GM12878 (cell line): ENCODE measurements at regions not wholly inside any gene's neighbourhood (a gene's known extent, or its start where the extent isn't known, plus 50 kb on each side); places are given as distances from the start of the nearest gene placed in this dataset.
"Not testable (repeated sequence)": the region's sequence is repeated elsewhere in the genome, so short reads cannot be mapped to it uniquely, and the experiment has no call there.

Experiments used
- CREB1 ChIP-seq: IDR thresholded peaks from 2 replicates; pipeline ENCODE4 v1.6.1; 2012; ENCODE audit warnings: low read depth, mild to moderate bottlenecking, inconsistent platforms
- EP300 ChIP-seq, 2 experiments: fragments of 150-350 bp in 1 of 2; IDR thresholded peaks; 2 replicates each; pipeline ENCODE4 v1.6.1; 2011 to 2012; ENCODE audit warnings: low read depth in 2 of 2, low read length in 2 of 2, borderline replicate concordance in 1 of 2, improper control_type of control experiment in 1 of 2, inconsistent platforms in 1 of 2; ENCODE audit not compliant: control insufficient read depth in 1 of 2
- HDAC6 ChIP-seq: fragments of 200-600 bp; sonication (generic); IDR thresholded peaks from one replicate; pipeline ENCODE4 v1.8.0; 2017; ENCODE audit warnings: antibody characterized with exemption; ENCODE audit not compliant: unreplicated experiment
- JUNB ChIP-seq: IDR thresholded peaks from 2 replicates; pipeline ENCODE4 v1.6.1; 2016; ENCODE audit warnings: antibody characterized with exemption, mild to moderate bottlenecking
- MXI1 ChIP-seq: fragments of 150-350 bp; IDR thresholded peaks from 2 replicates; pipeline ENCODE4 v1.6.1; 2011; ENCODE audit warnings: low read depth, mild to moderate bottlenecking, inconsistent platforms, low read length, improper control_type of control experiment
- MYC ChIP-seq: IDR thresholded peaks from 2 replicates; pipeline ENCODE4 v1.6.1; 2011; ENCODE audit warnings: mild to moderate bottlenecking, low read length, moderate library complexity, inconsistent platforms; ENCODE audit not compliant: insufficient read depth, insufficient replicate concordance, insufficient read length, severe bottlenecking
- PML ChIP-seq: IDR thresholded peaks from 2 replicates; pipeline ENCODE4 v1.6.1; 2012; ENCODE audit warnings: low read length, inconsistent platforms
- POLR2A ChIP-seq: IDR thresholded peaks from 2 replicates; pipeline ENCODE4 v1.6.1; 2011; ENCODE audit warnings: low read depth, mild to moderate bottlenecking, low read length
- POLR2AphosphoS5 ChIP-seq: IDR thresholded peaks from 2 replicates; pipeline ENCODE4 v1.6.1; 2011; ENCODE audit warnings: mild to moderate bottlenecking, low read length, inconsistent platforms
- RELA ChIP-seq: fragments of 450-650 bp; IDR thresholded peaks from 2 replicates; pipeline ENCODE4 v1.8.0; 2014; ENCODE audit warnings: borderline replicate concordance; ENCODE audit not compliant: partially characterized antibody
- REST ChIP-seq: IDR thresholded peaks from 2 replicates; pipeline ENCODE4 v1.6.1; 2012; ENCODE audit warnings: mild to moderate bottlenecking, low read depth, low read length
- SMARCA5 ChIP-seq: fragments of 450-650 bp; IDR thresholded peaks from 2 replicates; pipeline ENCODE4 v1.6.1; 2017; ENCODE audit warnings: mild to moderate bottlenecking
- TAF1 ChIP-seq: IDR thresholded peaks from 2 replicates; pipeline ENCODE4 v1.6.1; 2011; ENCODE audit warnings: mild to moderate bottlenecking, low read depth, low read length, borderline replicate concordance
- ZZZ3 ChIP-seq: IDR thresholded peaks from 2 replicates; pipeline ENCODE4 v1.6.1; 2011; ENCODE audit warnings: low read depth; ENCODE audit not compliant: control insufficient read depth, insufficient read length

GRCh38 chr11:70903229-70903628 lies 349.1 kb downstream of the SHANK2 start:
- not testable (repeated sequence) for TF ChIP-seq TAF1; ZZZ3; REST; POLR2A; POLR2AphosphoS5; HDAC6; JUNB; EP300 (IDR thresholded peaks at IDR 0.05; ENCODE audit: borderline replicate concordance in 1 of 2, control insufficient read depth in 1 of 2, low read depth in 2 of 2, low read length in 2 of 2); PML; SMARCA5; MXI1; CREB1; MYC; RELA
